A673 (cell line): ENCODE measurements at regions not wholly inside any gene's neighbourhood (a gene's known extent, or its start where the extent isn't known, plus 50 kb on each side); places are given as distances from the start of the nearest gene placed in this dataset.

Source experiments
- EZH2 ChIP-seq: fragments of 200-600 bp; sonication (generic); IDR thresholded peaks from 2 replicates; pipeline ENCODE4 v1.6.1; 2017; ENCODE audit warnings: borderline replicate concordance, low read depth, mild to moderate bottlenecking, mixed read lengths, antibody characterized with exemption, low read length; ENCODE audit not compliant: poor library complexity, severe bottlenecking
- TF ChIP-seq, protein P1 (sequence below): fragments of 300-800, 200-600 bp; sonication (generic); conservative IDR thresholded peaks from 2 replicates; pipeline ENCODE4 v1.5.1; 2017; ENCODE audit warnings: low read depth, mild to moderate bottlenecking, antibody characterized with exemption, low read length, moderate library complexity, mixed read lengths

- TF ChIP-seq, protein P1, sequence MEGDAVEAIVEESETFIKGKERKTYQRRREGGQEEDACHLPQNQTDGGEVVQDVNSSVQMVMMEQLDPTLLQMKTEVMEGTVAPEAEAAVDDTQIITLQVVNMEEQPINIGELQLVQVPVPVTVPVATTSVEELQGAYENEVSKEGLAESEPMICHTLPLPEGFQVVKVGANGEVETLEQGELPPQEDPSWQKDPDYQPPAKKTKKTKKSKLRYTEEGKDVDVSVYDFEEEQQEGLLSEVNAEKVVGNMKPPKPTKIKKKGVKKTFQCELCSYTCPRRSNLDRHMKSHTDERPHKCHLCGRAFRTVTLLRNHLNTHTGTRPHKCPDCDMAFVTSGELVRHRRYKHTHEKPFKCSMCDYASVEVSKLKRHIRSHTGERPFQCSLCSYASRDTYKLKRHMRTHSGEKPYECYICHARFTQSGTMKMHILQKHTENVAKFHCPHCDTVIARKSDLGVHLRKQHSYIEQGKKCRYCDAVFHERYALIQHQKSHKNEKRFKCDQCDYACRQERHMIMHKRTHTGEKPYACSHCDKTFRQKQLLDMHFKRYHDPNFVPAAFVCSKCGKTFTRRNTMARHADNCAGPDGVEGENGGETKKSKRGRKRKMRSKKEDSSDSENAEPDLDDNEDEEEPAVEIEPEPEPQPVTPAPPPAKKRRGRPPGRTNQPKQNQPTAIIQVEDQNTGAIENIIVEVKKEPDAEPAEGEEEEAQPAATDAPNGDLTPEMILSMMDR, result no peak
- no peak for TF ChIP-seq EZH2
These were observed 415.0 kb upstream of the SPRY2 start for GRCh38 chr13:80755910-80756309.
